ENCODE measurements at regions not wholly inside any gene's neighbourhood (a gene's known extent, or its start where the extent isn't known, plus 50 kb on each side); places are given as distances from the start of the nearest gene placed in this dataset.

DNA sequence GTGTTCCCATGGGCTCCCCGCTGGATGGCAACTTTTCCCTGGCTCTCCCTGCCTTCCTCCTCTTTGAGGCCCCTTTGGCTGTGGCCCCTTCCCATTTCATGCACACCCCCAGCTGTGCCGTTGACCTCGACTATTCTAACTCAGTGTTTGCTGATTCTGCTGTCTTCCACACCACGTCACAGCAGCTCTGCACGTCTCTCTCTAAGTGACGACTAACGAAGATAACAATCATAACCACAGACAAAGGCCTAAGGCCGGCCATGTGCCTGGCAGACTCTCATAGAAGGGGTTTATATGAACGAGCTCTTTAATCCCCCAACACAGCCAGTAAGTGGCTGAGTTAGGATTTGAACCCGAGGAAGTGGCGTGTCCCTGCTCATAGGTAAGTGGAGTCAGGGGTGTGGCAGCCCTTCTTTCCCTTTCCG lies 151.5 kb upstream of the SHH start:
- no peak overlapping the region for H3K4me3 ChIP-seq (replicated peaks; ENCODE audit: insufficient read depth, low read length)
- TF ChIP-seq GABPA (IDR thresholded peaks at IDR 0.05; ENCODE audit: low read depth) (no peak), REST (IDR thresholded peaks at IDR 0.05; ENCODE audit: insufficient replicate concordance, low read depth) (no peak), POLR2AphosphoS5 (IDR thresholded peaks at IDR 0.05; ENCODE audit: low read depth) (no peak), SPI1 (IDR thresholded peaks at IDR 0.05; ENCODE audit: borderline replicate concordance, low read depth) (no peak)
- TF ChIP-seq, protein P1, sequence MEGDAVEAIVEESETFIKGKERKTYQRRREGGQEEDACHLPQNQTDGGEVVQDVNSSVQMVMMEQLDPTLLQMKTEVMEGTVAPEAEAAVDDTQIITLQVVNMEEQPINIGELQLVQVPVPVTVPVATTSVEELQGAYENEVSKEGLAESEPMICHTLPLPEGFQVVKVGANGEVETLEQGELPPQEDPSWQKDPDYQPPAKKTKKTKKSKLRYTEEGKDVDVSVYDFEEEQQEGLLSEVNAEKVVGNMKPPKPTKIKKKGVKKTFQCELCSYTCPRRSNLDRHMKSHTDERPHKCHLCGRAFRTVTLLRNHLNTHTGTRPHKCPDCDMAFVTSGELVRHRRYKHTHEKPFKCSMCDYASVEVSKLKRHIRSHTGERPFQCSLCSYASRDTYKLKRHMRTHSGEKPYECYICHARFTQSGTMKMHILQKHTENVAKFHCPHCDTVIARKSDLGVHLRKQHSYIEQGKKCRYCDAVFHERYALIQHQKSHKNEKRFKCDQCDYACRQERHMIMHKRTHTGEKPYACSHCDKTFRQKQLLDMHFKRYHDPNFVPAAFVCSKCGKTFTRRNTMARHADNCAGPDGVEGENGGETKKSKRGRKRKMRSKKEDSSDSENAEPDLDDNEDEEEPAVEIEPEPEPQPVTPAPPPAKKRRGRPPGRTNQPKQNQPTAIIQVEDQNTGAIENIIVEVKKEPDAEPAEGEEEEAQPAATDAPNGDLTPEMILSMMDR (IDR thresholded peaks at IDR 0.05; ENCODE audit: insufficient read depth, low read length) = no peak
- no peak overlapping the region for H3K27ac ChIP-seq (replicated peaks)
- H3K27me3 ChIP-seq (ENCODE audit: insufficient read depth, poor library complexity, severe bottlenecking) = peaks cover 2% of the 10 kb centered on the region
- DNase-seq (ENCODE audit: low read depth in 1 of 2, low spot score in 1 of 2) = no peak

DNA sequence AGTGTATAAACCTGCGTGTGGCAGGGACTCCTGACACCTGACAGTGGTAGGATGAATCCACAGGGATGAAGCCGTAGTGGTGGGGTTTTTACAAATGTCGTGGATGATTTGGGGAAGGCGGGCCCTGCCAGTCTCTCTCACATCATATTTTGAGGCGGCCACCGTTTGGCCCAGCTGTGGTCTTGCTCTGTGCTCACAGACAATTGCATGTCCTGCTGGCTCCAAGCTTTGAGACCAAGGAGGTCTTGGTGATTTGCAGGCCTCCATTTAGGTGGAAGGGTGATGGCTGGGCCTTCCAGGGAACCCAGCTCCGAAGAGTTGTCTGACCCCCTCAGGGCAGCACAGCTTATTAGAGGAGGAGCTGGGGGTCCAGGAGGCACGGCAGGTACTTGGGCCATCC lies 151.1 kb upstream of the SHH start:
- H3K27ac ChIP-seq (replicated peaks) = no peak overlapping the region
- DNase-seq (ENCODE audit: low read depth in 1 of 2, low spot score in 1 of 2) = no peak
- no peak overlapping the region for H3K4me3 ChIP-seq (replicated peaks; ENCODE audit: insufficient read depth, low read length)
- H3K27me3 ChIP-seq (ENCODE audit: insufficient read depth, poor library complexity, severe bottlenecking) = peaks cover 2% of the 10 kb centered on the region
- TF ChIP-seq POLR2AphosphoS5 (IDR thresholded peaks at IDR 0.05; ENCODE audit: low read depth) (no peak), SPI1 (IDR thresholded peaks at IDR 0.05; ENCODE audit: borderline replicate concordance, low read depth) (no peak), REST (IDR thresholded peaks at IDR 0.05; ENCODE audit: insufficient replicate concordance, low read depth) (no peak), GABPA (IDR thresholded peaks at IDR 0.05; ENCODE audit: low read depth) (no peak)
- TF ChIP-seq, protein P1 (IDR thresholded peaks at IDR 0.05; ENCODE audit: insufficient read depth, low read length) = no peak

DNA sequence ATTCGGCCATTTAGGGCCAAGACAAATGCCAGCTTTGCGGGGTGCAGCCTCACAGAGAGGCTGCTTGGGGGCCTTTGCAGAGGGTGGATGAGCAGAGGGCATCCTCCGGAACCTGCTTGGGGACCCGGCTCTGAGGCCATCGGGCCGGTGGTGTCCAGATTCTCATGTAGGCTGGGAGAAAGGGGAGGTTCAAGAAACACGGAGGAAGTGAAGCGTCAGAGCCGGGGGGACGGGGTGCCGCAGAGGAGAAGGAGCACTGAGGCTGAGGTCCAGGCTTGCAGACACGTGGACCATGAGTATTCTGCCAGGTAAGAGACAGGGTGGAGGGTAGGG lies 150.7 kb upstream of the SHH start:
- no peak for DNase-seq (ENCODE audit: low read depth in 1 of 2, low spot score in 1 of 2)
- Histone ChIP-seq H3K4me3 (replicated peaks; ENCODE audit: insufficient read depth, low read length) (no peak overlapping the region), H3K27me3 (ENCODE audit: insufficient read depth, poor library complexity, severe bottlenecking) (peaks cover 2% of the 10 kb centered on the region), H3K27ac (replicated peaks) (no peak overlapping the region)
- TF ChIP-seq POLR2AphosphoS5 (IDR thresholded peaks at IDR 0.05; ENCODE audit: low read depth) = no peak
- TF ChIP-seq, protein P1 (IDR thresholded peaks at IDR 0.05; ENCODE audit: insufficient read depth, low read length) = no peak
- no peak for TF ChIP-seq SPI1 (IDR thresholded peaks at IDR 0.05; ENCODE audit: borderline replicate concordance, low read depth)
- no peak for TF ChIP-seq REST (IDR thresholded peaks at IDR 0.05; ENCODE audit: insufficient replicate concordance, low read depth)
- TF ChIP-seq GABPA (IDR thresholded peaks at IDR 0.05; ENCODE audit: low read depth) = no peak
